ENCODE measurements at regions not wholly inside any gene's neighbourhood (a gene's known extent, or its start where the extent isn't known, plus 50 kb on each side); places are given as distances from the start of the nearest gene placed in this dataset. TPM values are rescaled to one million over a fixed set of nuclear protein-coding genes. Genes with fewer than 3 reads are reported as not detected.

DNA sequence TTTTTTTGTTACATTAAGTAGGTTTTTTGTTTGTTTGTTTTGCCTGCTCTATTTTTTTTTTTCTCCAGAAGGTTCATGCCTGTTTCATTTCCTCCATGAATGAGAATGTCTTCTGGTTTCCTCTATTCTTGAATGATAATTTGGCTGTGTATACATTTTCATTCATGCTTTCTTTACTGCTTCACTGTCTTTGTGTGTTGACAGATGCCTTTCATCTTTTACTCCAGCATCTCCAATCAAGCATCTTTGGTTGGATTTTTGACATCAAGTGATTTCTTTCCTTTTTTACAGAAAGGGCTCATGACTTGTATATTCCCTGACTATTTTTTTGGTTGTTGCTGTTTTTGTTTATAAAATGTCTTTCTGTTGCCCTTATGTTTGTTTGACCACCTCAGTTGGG is 156.5 kb downstream of the MDFIC start:
- Histone ChIP-seq H3K27ac (no peak overlapping the region), H3K9me3 (ENCODE audit: low read depth) (no peaks in the 10 kb centered on the region), H3K27me3 (no peaks in the 10 kb centered on the region), H3K4me2 (no peak overlapping the region), H3K4me3 (no peak overlapping the region), H3K79me2 (ENCODE audit: low read depth) (no peaks in the 10 kb centered on the region), H2AFZ (replicated peaks) (no peak overlapping the region), H3K4me1 (no peaks in the 10 kb centered on the region), H4K20me1 (ENCODE audit: low read depth) (no peaks in the 10 kb centered on the region), H3K9ac (no peak overlapping the region), H3F3A (ENCODE audit: low read depth) (no peaks in the 10 kb centered on the region), H3K36me3 (no peaks in the 10 kb centered on the region)
- Mint-ChIP-seq H3K9me3 (peaks cover 2% of the 10 kb centered on the region), H3K4me1 (peaks cover 5% of the 10 kb centered on the region), H3K27me3 (ENCODE audit: insufficient read depth, low read depth) (peaks cover 3% of the 10 kb centered on the region), H3K27ac (no peak overlapping the region), H3K4me3 (no peak overlapping the region), H3K36me3 (no peaks in the 10 kb centered on the region)
- TF ChIP-seq, protein P1, sequence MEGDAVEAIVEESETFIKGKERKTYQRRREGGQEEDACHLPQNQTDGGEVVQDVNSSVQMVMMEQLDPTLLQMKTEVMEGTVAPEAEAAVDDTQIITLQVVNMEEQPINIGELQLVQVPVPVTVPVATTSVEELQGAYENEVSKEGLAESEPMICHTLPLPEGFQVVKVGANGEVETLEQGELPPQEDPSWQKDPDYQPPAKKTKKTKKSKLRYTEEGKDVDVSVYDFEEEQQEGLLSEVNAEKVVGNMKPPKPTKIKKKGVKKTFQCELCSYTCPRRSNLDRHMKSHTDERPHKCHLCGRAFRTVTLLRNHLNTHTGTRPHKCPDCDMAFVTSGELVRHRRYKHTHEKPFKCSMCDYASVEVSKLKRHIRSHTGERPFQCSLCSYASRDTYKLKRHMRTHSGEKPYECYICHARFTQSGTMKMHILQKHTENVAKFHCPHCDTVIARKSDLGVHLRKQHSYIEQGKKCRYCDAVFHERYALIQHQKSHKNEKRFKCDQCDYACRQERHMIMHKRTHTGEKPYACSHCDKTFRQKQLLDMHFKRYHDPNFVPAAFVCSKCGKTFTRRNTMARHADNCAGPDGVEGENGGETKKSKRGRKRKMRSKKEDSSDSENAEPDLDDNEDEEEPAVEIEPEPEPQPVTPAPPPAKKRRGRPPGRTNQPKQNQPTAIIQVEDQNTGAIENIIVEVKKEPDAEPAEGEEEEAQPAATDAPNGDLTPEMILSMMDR (IDR thresholded peaks at IDR 0.05), result no peak
- no peak for TF ChIP-seq EZH2phosphoT487 (IDR thresholded peaks at IDR 0.05)
- no peak for TF ChIP-seq EZH2 (IDR thresholded peaks at IDR 0.05)
- no peak for DNase-seq (ENCODE audit: low spot score)

DNA sequence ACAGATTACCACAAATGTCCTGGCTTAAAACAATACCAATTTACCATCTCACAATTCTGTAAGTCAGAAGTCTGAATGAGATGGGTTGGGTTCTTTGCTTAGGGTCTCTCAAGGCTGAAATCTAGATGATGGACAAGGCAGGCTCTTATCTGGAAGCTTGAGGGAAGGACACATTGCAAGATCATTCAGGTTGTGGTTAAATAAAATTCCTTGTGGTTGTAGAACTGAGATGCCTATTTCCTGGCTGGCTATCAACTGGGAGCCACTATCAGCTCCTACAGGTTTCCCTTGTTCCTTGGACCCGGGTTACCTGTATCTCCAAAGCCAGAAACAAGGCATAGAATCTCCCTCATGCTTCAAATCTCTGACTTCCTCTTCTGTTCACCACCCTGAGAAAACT is 148.4 kb downstream of the MDFIC start:
- Histone ChIP-seq H4K20me1 (ENCODE audit: low read depth) (no peaks in the 10 kb centered on the region), H3K27me3 (no peaks in the 10 kb centered on the region), H3K4me2 (no peak overlapping the region), H3K36me3 (no peaks in the 10 kb centered on the region), H3F3A (ENCODE audit: low read depth) (no peaks in the 10 kb centered on the region), H3K4me3 (no peak overlapping the region), H3K9me3 (ENCODE audit: low read depth) (no peaks in the 10 kb centered on the region), H3K27ac (no peak overlapping the region), H3K79me2 (ENCODE audit: low read depth) (no peaks in the 10 kb centered on the region), H3K4me1 (no peaks in the 10 kb centered on the region), H3K9ac (no peak overlapping the region), H2AFZ (replicated peaks) (no peak overlapping the region)
- TF ChIP-seq EZH2phosphoT487 (IDR thresholded peaks at IDR 0.05) (no peak), EZH2 (IDR thresholded peaks at IDR 0.05) (no peak)
- TF ChIP-seq, protein P1 (IDR thresholded peaks at IDR 0.05), result no peak
- no peak for DNase-seq (ENCODE audit: low spot score)
- Mint-ChIP-seq H3K4me1 (peaks cover 15% of the 10 kb centered on the region), H3K27me3 (ENCODE audit: insufficient read depth, low read depth) (no peaks in the 10 kb centered on the region), H3K27ac (no peak overlapping the region), H3K4me3 (no peak overlapping the region), H3K9me3 (peaks cover 2% of the 10 kb centered on the region), H3K36me3 (no peaks in the 10 kb centered on the region)

Small RNAs in the stretch of these regions (small RNA-seq; reads per million reads assigned to genes)
- gene RF00019 (not detected), gene SNORA25B (not detected)
